ENCODE measurements at regions not wholly inside any gene's neighbourhood (a gene's known extent, or its start where the extent isn't known, plus 50 kb on each side); places are given as distances from the start of the nearest gene placed in this dataset.

DNA sequence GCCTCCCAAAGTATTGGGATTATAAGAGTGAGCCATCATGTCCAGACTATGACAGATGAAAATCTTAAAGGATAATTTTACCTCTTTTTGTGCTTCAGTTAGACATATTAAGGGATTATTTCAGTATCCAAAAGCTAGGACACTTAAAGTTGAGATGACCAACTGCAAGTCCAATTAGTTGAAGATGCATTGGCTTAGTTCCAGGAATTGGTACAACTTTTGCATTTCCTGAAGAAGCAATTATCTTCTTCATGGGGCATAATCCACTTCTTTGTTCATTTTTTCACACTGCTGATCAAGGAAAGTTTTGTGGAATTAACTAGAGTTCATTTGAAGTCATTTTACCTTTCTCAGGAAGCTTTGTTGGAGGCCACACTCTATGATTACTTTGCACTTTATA lies 72.0 kb upstream of the HECW1 start:
- no peak for TF ChIP-seq ZFP3 (CRISPR knock-in tag; IDR thresholded peaks at IDR 0.05)
- no peak for TF ChIP-seq ZFP30 (CRISPR knock-in tag; IDR thresholded peaks at IDR 0.05)
- TF ChIP-seq, protein P1, sequence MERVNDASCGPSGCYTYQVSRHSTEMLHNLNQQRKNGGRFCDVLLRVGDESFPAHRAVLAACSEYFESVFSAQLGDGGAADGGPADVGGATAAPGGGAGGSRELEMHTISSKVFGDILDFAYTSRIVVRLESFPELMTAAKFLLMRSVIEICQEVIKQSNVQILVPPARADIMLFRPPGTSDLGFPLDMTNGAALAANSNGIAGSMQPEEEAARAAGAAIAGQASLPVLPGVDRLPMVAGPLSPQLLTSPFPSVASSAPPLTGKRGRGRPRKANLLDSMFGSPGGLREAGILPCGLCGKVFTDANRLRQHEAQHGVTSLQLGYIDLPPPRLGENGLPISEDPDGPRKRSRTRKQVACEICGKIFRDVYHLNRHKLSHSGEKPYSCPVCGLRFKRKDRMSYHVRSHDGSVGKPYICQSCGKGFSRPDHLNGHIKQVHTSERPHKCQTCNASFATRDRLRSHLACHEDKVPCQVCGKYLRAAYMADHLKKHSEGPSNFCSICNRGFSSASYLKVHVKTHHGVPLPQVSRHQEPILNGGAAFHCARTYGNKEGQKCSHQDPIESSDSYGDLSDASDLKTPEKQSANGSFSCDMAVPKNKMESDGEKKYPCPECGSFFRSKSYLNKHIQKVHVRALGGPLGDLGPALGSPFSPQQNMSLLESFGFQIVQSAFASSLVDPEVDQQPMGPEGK (CRISPR knock-in tag; IDR thresholded peaks at IDR 0.05; ENCODE audit: borderline replicate concordance), result no peak
- no peak for TF ChIP-seq ISL1 (CRISPR knock-in tag; IDR thresholded peaks at IDR 0.05)
- TF ChIP-seq ARNTL (CRISPR knock-in tag; IDR thresholded peaks at IDR 0.05; ENCODE audit: borderline replicate concordance, low read depth), result no peak
- TF ChIP-seq TOX (CRISPR knock-in tag; IDR thresholded peaks at IDR 0.05; ENCODE audit: borderline replicate concordance), result no peak
- no peak for TF ChIP-seq TCF4 (CRISPR knock-in tag; IDR thresholded peaks at IDR 0.05; ENCODE audit: borderline replicate concordance)
- TF ChIP-seq, protein P2, sequence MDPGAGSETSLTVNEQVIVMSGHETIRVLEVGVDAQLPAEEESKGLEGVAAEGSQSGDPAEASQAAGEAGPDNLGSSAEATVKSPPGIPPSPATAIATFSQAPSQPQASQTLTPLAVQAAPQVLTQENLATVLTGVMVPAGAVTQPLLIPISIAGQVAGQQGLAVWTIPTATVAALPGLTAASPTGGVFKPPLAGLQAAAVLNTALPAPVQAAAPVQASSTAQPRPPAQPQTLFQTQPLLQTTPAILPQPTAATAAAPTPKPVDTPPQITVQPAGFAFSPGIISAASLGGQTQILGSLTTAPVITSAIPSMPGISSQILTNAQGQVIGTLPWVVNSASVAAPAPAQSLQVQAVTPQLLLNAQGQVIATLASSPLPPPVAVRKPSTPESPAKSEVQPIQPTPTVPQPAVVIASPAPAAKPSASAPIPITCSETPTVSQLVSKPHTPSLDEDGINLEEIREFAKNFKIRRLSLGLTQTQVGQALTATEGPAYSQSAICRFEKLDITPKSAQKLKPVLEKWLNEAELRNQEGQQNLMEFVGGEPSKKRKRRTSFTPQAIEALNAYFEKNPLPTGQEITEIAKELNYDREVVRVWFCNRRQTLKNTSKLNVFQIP (CRISPR knock-in tag; IDR thresholded peaks at IDR 0.05; ENCODE audit: borderline replicate concordance, low read depth), result no peak
